Smooth muscle cell (in vitro differentiated cells): ENCODE measurements at regions not wholly inside any gene's neighbourhood (a gene's known extent, or its start where the extent isn't known, plus 50 kb on each side); places are given as distances from the start of the nearest gene placed in this dataset.

ENCODE experiments used
- DNase-seq: peaks from one replicate; lab custom pipeline; 2025; ENCODE audit not compliant: unreplicated experiment; lab: John Stamatoyannopoulos, UW
- H2AFZ ChIP-seq: fragments of 200-600 bp; sonication (generic); 2 replicates; pipeline ENCODE4 v1.6.0; 2016; ENCODE audit warnings: antibody characterized with exemption, low read depth, mild to moderate bottlenecking
- H3F3A ChIP-seq: fragments of 200-600 bp; sonication (generic); 2 replicates; pipeline ENCODE4 v1.6.0; 2017; ENCODE audit warnings: antibody characterized with exemption, low read depth
- H3K27ac ChIP-seq: fragments of 200-600 bp; sonication (generic); 2 replicates; pipeline ENCODE4 v1.5.1; 2016; ENCODE audit warnings: low read depth, mild to moderate bottlenecking
- H3K27me3 ChIP-seq: fragments of 200-600 bp; sonication (generic); 2 replicates; pipeline ENCODE4 v1.6.1; 2016; ENCODE audit warnings: low read depth, mild to moderate bottlenecking
- H3K36me3 ChIP-seq: fragments of 200-600 bp; sonication (generic); 2 replicates; pipeline ENCODE4 v1.5.1; 2016; ENCODE audit warnings: low read depth
- H3K4me1 ChIP-seq: fragments of 200-600 bp; sonication (generic); 2 replicates; pipeline ENCODE4 v1.5.1; 2016; ENCODE audit warnings: low read depth
- H3K4me2 ChIP-seq: fragments of 200-600 bp; sonication (generic); 2 replicates; pipeline ENCODE4 v1.6.0; 2016; ENCODE audit warnings: mild to moderate bottlenecking
- H3K4me3 ChIP-seq: fragments of 200-600 bp; sonication (generic); 2 replicates; pipeline ENCODE4 v1.5.1; 2016; ENCODE audit warnings: mild to moderate bottlenecking
- H3K79me2 ChIP-seq: fragments of 200-600 bp; sonication (generic); 2 replicates; pipeline ENCODE4 v1.6.0; 2016; ENCODE audit warnings: low read depth, mild to moderate bottlenecking
- H3K9ac ChIP-seq: fragments of 200-600 bp; sonication (generic); 2 replicates; pipeline ENCODE4 v1.6.0; 2016; ENCODE audit warnings: low read depth
- H3K9me3 ChIP-seq: fragments of 200-600 bp; sonication (generic); replicated peaks from 2 replicates; pipeline ENCODE4 v1.5.1; 2016; ENCODE audit warnings: low read depth
- H4K20me1 ChIP-seq: fragments of 200-600 bp; sonication (generic); 2 replicates; pipeline ENCODE4 v1.6.0; 2016; ENCODE audit warnings: low read depth
- WGBS: methylation state at CpG from one replicate; pipeline ENCODE4 v1.1.7; 2016; ENCODE audit warnings: low lambda C conversion rate; 5-methylcytosine and 5-hydroxymethylcytosine counted together
- TF ChIP-seq, protein P1 (sequence below): fragments of 200-600 bp; sonication (generic); IDR thresholded peaks from 2 replicates; pipeline ENCODE4 v1.5.1; 2017; ENCODE audit warnings: borderline replicate concordance, mild to moderate bottlenecking, antibody characterized with exemption; ENCODE audit not compliant: insufficient read depth, poor library complexity, severe bottlenecking

DNA sequence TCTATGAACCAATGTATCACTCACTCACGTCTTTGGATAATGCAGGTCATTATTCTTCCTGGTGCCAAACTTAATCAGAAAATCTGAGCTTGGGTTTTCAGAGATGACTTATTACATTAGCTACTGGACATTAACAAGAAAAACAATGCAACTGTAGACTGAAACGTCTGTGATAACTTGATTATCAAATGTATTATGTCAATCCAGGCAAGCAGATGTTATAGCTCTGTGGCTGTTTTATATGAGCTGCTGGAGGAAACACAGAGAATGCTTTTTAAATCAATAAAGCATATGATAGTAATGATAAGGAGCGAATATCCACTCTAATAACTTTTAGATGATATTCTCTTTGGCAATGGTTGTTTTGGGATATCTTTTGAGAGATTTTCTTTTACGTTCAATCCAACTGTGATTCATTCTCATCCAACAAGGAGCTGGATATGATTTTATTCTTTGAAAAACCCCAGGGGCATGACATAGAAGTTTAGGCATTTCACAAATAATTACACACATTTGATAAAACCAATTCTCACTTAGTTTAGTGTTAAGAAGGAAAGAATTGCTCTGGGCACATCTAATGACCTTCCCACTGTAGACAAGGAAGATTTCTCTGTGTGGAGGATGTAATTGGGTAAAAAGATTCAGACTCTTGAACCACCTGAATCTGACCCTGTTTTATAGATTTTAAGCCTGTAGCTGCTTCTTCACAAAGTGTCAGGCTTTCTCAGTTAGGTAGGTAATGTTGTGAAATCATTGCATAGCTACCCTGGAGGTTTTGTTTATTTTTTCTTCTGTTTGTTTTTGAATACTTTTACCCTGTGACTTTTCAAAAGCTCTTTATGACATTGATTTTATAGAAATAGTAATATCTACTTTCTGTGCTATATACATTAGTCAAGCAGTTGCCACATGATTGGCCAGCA lies 1124.7 kb downstream of the DNAJB9 start:
- no peaks in the 10 kb centered on the region for H4K20me1 ChIP-seq
- no peak overlapping the region for H3K27ac ChIP-seq
- peaks cover 2% of the 10 kb centered on the region for H3K9me3 ChIP-seq
- no peaks in the 10 kb centered on the region for H3K27me3 ChIP-seq
- 71% methylated on average over 4 of the region's 4 CpGs for WGBS
- no peak for DNase-seq
- H3K9ac ChIP-seq, result no peak overlapping the region
- no peak overlapping the region for H3K4me2 ChIP-seq
- H2AFZ ChIP-seq, result no peak overlapping the region
- H3F3A ChIP-seq, result no peaks in the 10 kb centered on the region
- no peaks in the 10 kb centered on the region for H3K36me3 ChIP-seq
- TF ChIP-seq, protein P1, sequence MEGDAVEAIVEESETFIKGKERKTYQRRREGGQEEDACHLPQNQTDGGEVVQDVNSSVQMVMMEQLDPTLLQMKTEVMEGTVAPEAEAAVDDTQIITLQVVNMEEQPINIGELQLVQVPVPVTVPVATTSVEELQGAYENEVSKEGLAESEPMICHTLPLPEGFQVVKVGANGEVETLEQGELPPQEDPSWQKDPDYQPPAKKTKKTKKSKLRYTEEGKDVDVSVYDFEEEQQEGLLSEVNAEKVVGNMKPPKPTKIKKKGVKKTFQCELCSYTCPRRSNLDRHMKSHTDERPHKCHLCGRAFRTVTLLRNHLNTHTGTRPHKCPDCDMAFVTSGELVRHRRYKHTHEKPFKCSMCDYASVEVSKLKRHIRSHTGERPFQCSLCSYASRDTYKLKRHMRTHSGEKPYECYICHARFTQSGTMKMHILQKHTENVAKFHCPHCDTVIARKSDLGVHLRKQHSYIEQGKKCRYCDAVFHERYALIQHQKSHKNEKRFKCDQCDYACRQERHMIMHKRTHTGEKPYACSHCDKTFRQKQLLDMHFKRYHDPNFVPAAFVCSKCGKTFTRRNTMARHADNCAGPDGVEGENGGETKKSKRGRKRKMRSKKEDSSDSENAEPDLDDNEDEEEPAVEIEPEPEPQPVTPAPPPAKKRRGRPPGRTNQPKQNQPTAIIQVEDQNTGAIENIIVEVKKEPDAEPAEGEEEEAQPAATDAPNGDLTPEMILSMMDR, result no peak
- H3K79me2 ChIP-seq, result no peaks in the 10 kb centered on the region
- no peak overlapping the region for H3K4me3 ChIP-seq
- no peaks in the 10 kb centered on the region for H3K4me1 ChIP-seq

- no peak overlapping the region for H3K4me2 ChIP-seq
- H2AFZ ChIP-seq, result no peak overlapping the region
- no peak for DNase-seq
- H3K9ac ChIP-seq, result no peak overlapping the region
- TF ChIP-seq, protein P1, result no peak
- peaks cover 2% of the 10 kb centered on the region for H3K9me3 ChIP-seq
- H3K27ac ChIP-seq, result no peak overlapping the region
- H3K4me1 ChIP-seq, result no peaks in the 10 kb centered on the region
- no peak overlapping the region for H3K4me3 ChIP-seq
- H4K20me1 ChIP-seq, result no peaks in the 10 kb centered on the region
- no peaks in the 10 kb centered on the region for H3K27me3 ChIP-seq
- H3K36me3 ChIP-seq, result no peaks in the 10 kb centered on the region
- H3F3A ChIP-seq, result no peaks in the 10 kb centered on the region
- H3K79me2 ChIP-seq, result no peaks in the 10 kb centered on the region
Measured at GRCh38 chr7:109695419-109695818, 1125.7 kb downstream of the DNAJB9 start.

GRCh38 chr7:109696723-109697122 lies 1127.0 kb downstream of the DNAJB9 start:
- Histone ChIP-seq H3K4me3 (no peak overlapping the region), H2AFZ (no peak overlapping the region), H3K4me1 (no peaks in the 10 kb centered on the region), H3K79me2 (no peaks in the 10 kb centered on the region), H4K20me1 (no peaks in the 10 kb centered on the region), H3K36me3 (no peaks in the 10 kb centered on the region), H3F3A (no peaks in the 10 kb centered on the region), H3K9me3 (peaks cover 2% of the 10 kb centered on the region), H3K27me3 (no peaks in the 10 kb centered on the region), H3K4me2 (no peak overlapping the region), H3K9ac (no peak overlapping the region), H3K27ac (no peak overlapping the region)
- TF ChIP-seq, protein P1, result no peak
- DNase-seq, result no peak
- 36% methylated on average over 1 of the region's 1 CpG for WGBS

DNA sequence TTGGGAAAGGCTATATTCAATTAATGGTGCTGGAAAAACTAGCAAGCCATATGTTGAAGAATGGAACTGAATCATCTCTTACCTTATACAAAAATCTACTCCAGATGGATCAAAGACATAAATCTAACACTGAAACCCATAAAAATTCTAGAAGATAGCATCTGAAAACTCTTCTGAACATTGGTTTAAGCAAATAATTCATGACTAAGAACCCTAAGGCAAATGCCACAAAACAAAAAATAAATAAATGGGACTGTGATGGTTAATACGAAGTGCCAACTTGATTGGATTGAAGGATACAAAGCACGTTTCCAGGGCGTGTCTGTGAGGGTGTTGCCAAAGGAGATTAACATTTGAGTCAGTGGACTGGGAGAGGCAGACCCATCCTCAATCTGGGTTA lies 1130.0 kb downstream of the DNAJB9 start:
- H3K4me3 ChIP-seq, result no peak overlapping the region
- no peak overlapping the region for H2AFZ ChIP-seq
- H3K4me1 ChIP-seq, result no peaks in the 10 kb centered on the region
- no peak overlapping the region for H3K27ac ChIP-seq
- H3K27me3 ChIP-seq, result no peaks in the 10 kb centered on the region
- H4K20me1 ChIP-seq, result no peaks in the 10 kb centered on the region
- no peaks in the 10 kb centered on the region for H3K79me2 ChIP-seq
- H3K36me3 ChIP-seq, result no peaks in the 10 kb centered on the region
- H3K4me2 ChIP-seq, result no peak overlapping the region
- H3K9me3 ChIP-seq, result peaks cover 2% of the 10 kb centered on the region
- no peaks in the 10 kb centered on the region for H3F3A ChIP-seq
- TF ChIP-seq, protein P1, result no peak
- DNase-seq, result no peak
- WGBS, result 81% methylated on average over 3 of the region's 3 CpGs
- no peak overlapping the region for H3K9ac ChIP-seq
